GM12873 (cell line): ENCODE measurements at regions not wholly inside any gene's neighbourhood (a gene's known extent, or its start where the extent isn't known, plus 50 kb on each side); places are given as distances from the start of the nearest gene placed in this dataset.

Experiments
- CTCF ChIP-seq: IDR thresholded peaks from 2 replicates; pipeline ENCODE4 v1.5.1; 2012; ENCODE audit warnings: low read depth, mild to moderate bottlenecking, moderate library complexity, low read length, control low read depth; ENCODE audit not compliant: insufficient read depth; ENCODE audit errors: missing control alignments

- TF ChIP-seq CTCF, result no peak
These were observed 1408.0 kb upstream of the GBE1 start for GRCh38 chr3:83169473-83169872.

- TF ChIP-seq CTCF, result no peak
These were observed 1389.5 kb upstream of the GBE1 start for GRCh38 chr3:83150896-83151295.

- no peak for TF ChIP-seq CTCF
These were observed 1379.5 kb upstream of the GBE1 start for GRCh38 chr3:83140983-83141382.

- no peak for TF ChIP-seq CTCF
These were observed 1369.8 kb upstream of the GBE1 start for GRCh38 chr3:83131236-83131635.

- no peak for TF ChIP-seq CTCF
These were observed 1361.4 kb upstream of the GBE1 start for GRCh38 chr3:83122774-83123350.

GRCh38 chr3:83093222-83093572 is 1331.8 kb upstream of the GBE1 start:
- TF ChIP-seq CTCF, result no peak

- TF ChIP-seq CTCF, result no peak
These were observed 1331.2 kb upstream of the GBE1 start for GRCh38 chr3:83092521-83093221.
